Right renal cortex interstitium (tissue), 3 donors: ENCODE measurements at regions not wholly inside any gene's neighbourhood (a gene's known extent, or its start where the extent isn't known, plus 50 kb on each side); places are given as distances from the start of the nearest gene placed in this dataset.
"Not testable (repeated sequence)": the region's sequence is repeated elsewhere in the genome, so short reads cannot be mapped to it uniquely, and the experiment has no call there.

Experiments used
- DNase-seq, 3 donors: peaks; one replicate each; pipeline ENCODE4 v3.0.0-alpha.2; 2013; ENCODE audit warnings: low read depth in 3 of 3, low spot score in 2 of 3

DNA sequence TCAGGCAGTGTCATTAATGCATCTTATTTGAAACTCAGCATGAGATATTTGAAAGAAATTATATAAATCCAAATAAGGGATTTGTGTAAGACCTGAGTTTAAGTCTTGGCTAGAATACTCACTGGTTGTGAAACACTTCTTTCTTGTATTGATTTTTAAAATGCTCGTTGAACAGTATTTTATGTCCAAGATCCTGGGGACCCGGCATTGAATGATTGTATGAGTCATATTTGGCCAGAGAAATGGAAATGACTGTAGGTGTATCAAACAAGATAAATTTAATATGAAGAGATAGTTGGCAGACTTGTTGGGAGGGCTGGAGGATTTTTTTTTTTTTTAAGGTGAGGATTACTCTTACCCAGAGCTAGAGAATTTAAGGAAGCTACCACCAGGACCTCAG is 606.1 kb upstream of the CPEB2 start:
- no peak for DNase-seq

GRCh38 chr4:14399848-14400247 is 602.4 kb upstream of the CPEB2 start:
- no peak for DNase-seq

GRCh38 chr4:14400307-14400706 is 602.0 kb upstream of the CPEB2 start:
- DNase-seq: no peak

GRCh38 chr4:14403132-14403531 is 599.1 kb upstream of the CPEB2 start:
- no peak for DNase-seq

DNA sequence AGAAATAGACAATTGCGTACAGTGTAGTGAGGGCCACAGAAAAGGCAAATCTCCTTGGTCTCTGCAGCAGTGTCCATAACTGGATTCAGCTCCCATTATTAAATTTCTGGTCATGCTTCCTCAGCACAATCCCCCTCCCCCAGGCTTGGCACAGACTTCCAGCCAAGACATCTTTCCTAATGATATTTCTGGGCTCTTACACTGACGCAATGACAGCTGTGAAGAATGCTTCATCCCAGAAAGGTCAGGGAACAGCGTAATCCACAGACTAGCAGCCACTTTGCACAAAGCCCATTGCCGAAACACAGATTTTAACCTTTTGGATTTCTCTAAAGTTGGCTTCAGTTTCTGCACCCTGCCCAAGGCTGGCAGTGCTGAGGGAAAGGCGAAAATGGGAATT is 597.6 kb upstream of the CPEB2 start:
- DNase-seq: no peak

DNA sequence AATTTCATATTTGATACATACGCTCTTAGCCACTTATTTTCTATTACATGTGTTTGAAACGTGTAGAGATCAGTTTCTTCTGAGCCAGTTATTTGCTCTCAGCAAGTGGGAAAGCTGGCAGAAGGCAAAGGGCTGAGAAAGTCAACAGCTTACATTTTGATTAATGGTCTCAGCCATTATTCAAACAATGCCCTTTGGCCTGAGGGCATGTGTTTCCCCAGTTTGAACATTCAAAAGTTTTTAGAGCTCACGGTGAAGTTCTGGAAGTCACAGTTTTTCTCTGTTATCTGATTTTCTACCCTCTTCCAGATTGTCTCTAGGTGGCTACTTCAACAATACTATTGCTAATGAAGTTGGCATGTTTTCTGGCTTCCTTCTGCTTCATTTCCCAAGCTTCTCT is 591.8 kb upstream of the CPEB2 start:
- no peak for DNase-seq

DNA sequence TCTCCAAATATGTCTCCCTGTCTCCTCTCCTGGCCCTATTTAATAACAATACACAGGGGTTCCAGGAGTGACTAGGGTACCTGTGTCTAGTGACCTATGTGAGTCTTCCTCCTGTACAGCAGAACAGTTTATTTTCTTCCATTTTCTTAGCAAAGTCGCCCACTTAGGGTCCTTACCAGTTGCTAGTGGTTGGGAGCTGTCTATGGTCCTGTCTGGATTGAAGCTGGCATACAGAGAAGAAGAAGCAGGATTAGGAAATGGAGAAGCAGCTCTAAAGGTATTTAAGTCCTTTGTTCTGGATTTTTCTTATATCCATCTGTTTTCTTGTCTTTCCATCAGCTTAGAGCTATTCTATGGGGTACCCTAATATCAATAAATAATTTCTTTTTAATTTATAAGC is 587.1 kb upstream of the CPEB2 start:
- DNase-seq: no peak

DNA sequence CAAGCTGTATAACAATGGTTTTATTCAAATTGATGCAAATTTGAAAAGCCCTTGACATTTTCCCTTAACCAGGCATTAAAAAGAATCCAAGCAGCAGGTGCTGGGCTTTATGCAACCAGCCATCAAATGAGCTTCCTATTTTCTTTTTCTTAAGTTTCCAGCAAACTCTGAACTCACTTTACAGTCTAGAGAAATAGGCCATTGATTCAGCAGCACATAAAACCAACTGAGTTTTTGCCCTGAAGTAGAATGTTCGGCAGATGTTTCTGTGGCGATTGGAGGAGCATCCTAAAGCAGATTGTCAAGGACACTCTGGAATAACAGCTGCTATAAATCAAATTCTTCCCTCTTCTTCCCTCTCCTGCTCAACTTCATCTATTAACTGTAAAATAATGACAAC is 582.8 kb upstream of the CPEB2 start:
- DNase-seq: no peak

GRCh38 chr4:14426297-14426696 is 576.0 kb upstream of the CPEB2 start:
- not testable (repeated sequence) for DNase-seq

GRCh38 chr4:14428125-14428524 is 574.2 kb upstream of the CPEB2 start:
- DNase-seq: no peak

- no peak for DNase-seq
Measured at GRCh38 chr4:14431155-14432134, 570.8 kb upstream of the CPEB2 start.

GRCh38 chr4:14434483-14434882 is 567.8 kb upstream of the CPEB2 start:
- no peak for DNase-seq

DNA sequence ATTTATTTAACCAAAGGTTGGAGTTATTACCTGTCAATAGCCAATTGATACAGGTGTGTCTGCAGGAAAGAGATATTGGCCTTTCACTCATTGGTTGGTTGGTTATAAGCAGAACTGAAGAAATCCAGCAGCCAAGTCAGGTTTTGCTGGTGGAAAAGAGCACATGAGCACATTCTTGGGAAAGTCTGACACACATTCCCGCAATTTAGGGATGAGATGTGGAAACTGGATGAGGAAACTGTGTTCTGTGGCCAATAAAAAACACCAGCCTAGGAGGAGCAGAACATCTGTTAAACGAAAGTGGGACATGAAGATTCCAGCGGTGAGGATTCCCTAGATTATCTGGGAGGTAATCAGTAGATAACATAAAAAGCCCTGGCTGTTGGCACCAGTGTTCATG is 567.4 kb upstream of the CPEB2 start:
- no peak for DNase-seq

- DNase-seq: no peak
Measured at GRCh38 chr4:14441561-14441960, 560.7 kb upstream of the CPEB2 start.

DNA sequence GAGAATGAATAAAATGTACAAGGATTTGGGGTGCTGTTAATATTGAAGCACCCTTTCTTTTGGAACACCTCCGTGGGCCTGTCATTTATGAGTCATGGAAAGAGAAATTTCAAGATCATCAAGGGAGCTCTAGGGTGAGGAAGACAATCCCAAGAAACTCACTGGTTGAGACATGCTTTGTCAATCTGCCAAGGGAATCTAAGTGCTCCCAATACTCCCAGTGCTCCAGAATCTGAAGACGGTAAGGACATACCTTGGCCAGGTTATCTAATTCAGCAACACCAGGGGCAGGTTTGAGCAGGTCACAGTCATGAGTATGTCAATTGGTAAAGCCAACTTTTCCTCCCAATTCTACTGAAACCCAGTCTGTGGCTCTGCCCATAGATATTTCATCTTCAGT is 556.4 kb upstream of the CPEB2 start:
- no peak for DNase-seq

- no peak for DNase-seq
Measured at GRCh38 chr4:14446311-14446710, 556.0 kb upstream of the CPEB2 start.

GRCh38 chr4:14446904-14447303 is 555.4 kb upstream of the CPEB2 start:
- DNase-seq: no peak

GRCh38 chr4:14449308-14449707 is 553.0 kb upstream of the CPEB2 start:
- DNase-seq: no peak

GRCh38 chr4:14452001-14452400 is 550.3 kb upstream of the CPEB2 start:
- DNase-seq: no peak

GRCh38 chr4:14452764-14453163 is 549.5 kb upstream of the CPEB2 start:
- no peak for DNase-seq

GRCh38 chr4:14458463-14458862 is 543.8 kb upstream of the CPEB2 start:
- no peak for DNase-seq

GRCh38 chr4:14465057-14465456 is 537.2 kb upstream of the CPEB2 start:
- DNase-seq: no peak

DNA sequence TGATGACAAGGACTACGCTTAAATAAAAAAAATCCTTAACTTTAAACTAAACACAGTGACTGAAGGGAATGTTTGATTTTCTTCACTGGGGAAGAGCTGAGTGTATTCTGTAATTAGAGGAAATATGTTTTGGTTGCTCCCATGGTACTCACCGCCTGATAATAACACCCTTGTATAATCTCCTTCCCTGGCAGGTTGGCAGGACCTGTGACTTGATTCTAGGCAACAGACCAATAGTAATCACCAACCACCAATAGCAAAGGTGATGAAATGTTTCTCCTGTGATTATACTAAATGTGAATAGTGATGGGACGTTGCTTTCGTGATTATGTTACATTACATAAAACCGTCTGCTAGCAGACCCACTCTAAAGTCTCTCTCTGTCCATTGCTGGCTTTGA is 536.8 kb upstream of the CPEB2 start:
- no peak for DNase-seq
